GM21381 (cell line): ENCODE measurements at regions not wholly inside any gene's neighbourhood (a gene's known extent, or its start where the extent isn't known, plus 50 kb on each side); places are given as distances from the start of the nearest gene placed in this dataset.
A peak's percentile ranks its signal among the peaks of the same experiment; 100 is the strongest.
"Not testable (repeated sequence)": the region's sequence is repeated elsewhere in the genome, so short reads cannot be mapped to it uniquely, and the experiment has no call there.

Experiments
- ATAC-seq: cut with Tn5 transposase; IDR thresholded peaks from one replicate; pipeline ENCODE4 v1.9.1; 2021; ENCODE audit warnings: mild to moderate bottlenecking, moderate library complexity; ENCODE audit not compliant: unreplicated experiment

GRCh38 chr6:125354649-125355048 lies 52.9 kb upstream of the HDDC2 start:
- ATAC-seq = no peak

- peak; percentile 55 for ATAC-seq
Measured at GRCh38 chr6:125356884-125357283, 55.1 kb upstream of the HDDC2 start.

GRCh38 chr6:125357515-125358256 lies 55.9 kb upstream of the HDDC2 start:
- ATAC-seq = peak; percentile 70

GRCh38 chr6:125358898-125359297 lies 57.1 kb upstream of the HDDC2 start:
- ATAC-seq = no peak

GRCh38 chr6:125361868-125362267 lies 60.1 kb upstream of the HDDC2 start:
- ATAC-seq = no peak

GRCh38 chr6:125363039-125363823 lies 61.5 kb upstream of the HDDC2 start:
- no peak for ATAC-seq

- ATAC-seq = no peak
Measured at GRCh38 chr6:125363824-125364165, 62.0 kb upstream of the HDDC2 start.

- no peak for ATAC-seq
Measured at GRCh38 chr6:125365230-125365629, 63.5 kb upstream of the HDDC2 start.

GRCh38 chr6:125367036-125367782 lies 65.4 kb upstream of the HDDC2 start:
- ATAC-seq = no peak

GRCh38 chr6:125370343-125370742 lies 68.6 kb upstream of the HDDC2 start:
- ATAC-seq = no peak

- ATAC-seq = no peak
Measured at GRCh38 chr6:125375013-125375412, 73.2 kb upstream of the HDDC2 start.

- ATAC-seq = no peak
Measured at GRCh38 chr6:125375821-125376220, 74.1 kb upstream of the HDDC2 start.

GRCh38 chr6:125377621-125378020 lies 75.9 kb upstream of the HDDC2 start:
- ATAC-seq = no peak

GRCh38 chr6:125379174-125379573 lies 77.4 kb upstream of the HDDC2 start:
- ATAC-seq = no peak

GRCh38 chr6:125380474-125380873 lies 78.7 kb upstream of the HDDC2 start:
- no peak for ATAC-seq

GRCh38 chr6:125386337-125386736 lies 84.6 kb upstream of the HDDC2 start:
- ATAC-seq = not testable (repeated sequence)

- ATAC-seq = peak; percentile 75
Measured at GRCh38 chr6:125392682-125393081, 90.9 kb upstream of the HDDC2 start.

- peak; percentile 52 for ATAC-seq
Measured at GRCh38 chr6:125393449-125393858, 91.7 kb upstream of the HDDC2 start.

- no peak for ATAC-seq
Measured at GRCh38 chr6:125406741-125407140, 105.0 kb upstream of the HDDC2 start.

- ATAC-seq = no peak
Measured at GRCh38 chr6:125414507-125414906, 112.7 kb upstream of the HDDC2 start.

GRCh38 chr6:125415913-125416312 lies 114.1 kb upstream of the HDDC2 start:
- ATAC-seq = no peak

GRCh38 chr6:125421836-125422235 lies 120.1 kb upstream of the HDDC2 start:
- no peak for ATAC-seq
